Natural killer cell treated with Interleukin-12 subunit alpha and Interleukin-12 subunit beta and Interleukin-15 and Interleukin-18, amount 100 ng/mL, for 72 hours (primary cell): ENCODE measurements at regions not wholly inside any gene's neighbourhood (a gene's known extent, or its start where the extent isn't known, plus 50 kb on each side); places are given as distances from the start of the nearest gene placed in this dataset.

Source experiments
- ATAC-seq, 2 donors: fragments of 150-1000 bp; cut with Tn5 transposase in 1 of 2; sonication (Bioruptor Pico), chemical (Tn5 transposase) in 1 of 2; 2 replicates each; pipeline ENCODE4 v1.10.0; 2021
- DNase-seq: peaks from one replicate; pipeline ENCODE4 v3.0.0; 2022; ENCODE audit warnings: low spot score
- H3K27ac Mint-ChIP-seq, 2 donors: 1 replicate in 1 of 2; 2 replicates in 1 of 2; pipeline ENCODE4 v1.8.0; 2022; ENCODE audit warnings: mixed read lengths in 2 of 2, mild to moderate bottlenecking in 1 of 2, moderate library complexity in 1 of 2
- H3K27me3 Mint-ChIP-seq, 2 donors: 1 replicate in 1 of 2; 2 replicates in 1 of 2; pipeline ENCODE4 v1.8.0; 2022; ENCODE audit warnings: mixed read lengths in 2 of 2
- H3K36me3 Mint-ChIP-seq: one replicate; pipeline ENCODE4 v1.8.0; 2022; ENCODE audit warnings: mixed read lengths
- H3K4me1 Mint-ChIP-seq, 2 donors: 1 replicate in 1 of 2; 2 replicates in 1 of 2; pipeline ENCODE4 v1.8.0; 2022; ENCODE audit warnings: low read depth in 2 of 2, mixed read lengths in 2 of 2, mild to moderate bottlenecking in 1 of 2
- H3K4me3 Mint-ChIP-seq: one replicate; pipeline ENCODE4 v1.8.0; 2022; ENCODE audit warnings: mixed read lengths
- H3K9me3 Mint-ChIP-seq: 2 replicates; pipeline ENCODE4 v1.8.0; 2022; ENCODE audit warnings: mixed read lengths

DNA sequence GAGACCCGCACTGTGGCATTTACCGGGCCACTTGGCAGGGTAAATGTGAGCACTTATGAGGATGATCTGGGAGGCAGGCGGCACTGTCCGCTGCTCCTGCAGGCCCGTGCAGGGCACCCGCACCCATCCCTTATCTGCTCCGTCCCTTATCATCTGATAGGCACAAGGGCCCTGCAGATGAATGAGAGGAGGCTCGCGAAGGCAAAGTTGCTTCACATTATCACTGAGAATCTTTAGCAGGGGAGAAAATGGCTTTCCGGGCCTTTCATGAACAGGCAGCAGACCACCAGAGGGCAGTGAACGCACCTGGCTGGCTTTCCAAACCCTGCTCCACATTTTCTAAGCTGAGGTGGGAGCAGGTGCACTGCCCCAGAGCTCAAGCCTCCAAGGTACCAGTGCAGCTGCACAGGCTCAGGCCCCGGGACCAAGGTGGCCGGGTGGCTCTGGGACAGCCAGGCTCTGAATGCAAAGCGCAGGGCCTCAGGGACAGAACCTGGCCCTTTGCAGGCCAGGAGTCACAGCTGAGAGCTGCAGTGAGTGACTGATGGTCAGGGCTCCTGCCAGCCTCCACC lies 165.6 kb downstream of the SHANK2 start:
- Mint-ChIP-seq H3K4me1 (no peaks in the 10 kb centered on the region), H3K27ac (no peak overlapping the region), H3K27me3 (peaks cover 0 to 3% of the 10 kb centered on the region in 2 donors), H3K9me3 (no peaks in the 10 kb centered on the region), H3K36me3 (no peaks in the 10 kb centered on the region), H3K4me3 (no peak overlapping the region)
- ATAC-seq (peak in 1 of 2 donors; percentile 21), DNase-seq (no peak)

DNA sequence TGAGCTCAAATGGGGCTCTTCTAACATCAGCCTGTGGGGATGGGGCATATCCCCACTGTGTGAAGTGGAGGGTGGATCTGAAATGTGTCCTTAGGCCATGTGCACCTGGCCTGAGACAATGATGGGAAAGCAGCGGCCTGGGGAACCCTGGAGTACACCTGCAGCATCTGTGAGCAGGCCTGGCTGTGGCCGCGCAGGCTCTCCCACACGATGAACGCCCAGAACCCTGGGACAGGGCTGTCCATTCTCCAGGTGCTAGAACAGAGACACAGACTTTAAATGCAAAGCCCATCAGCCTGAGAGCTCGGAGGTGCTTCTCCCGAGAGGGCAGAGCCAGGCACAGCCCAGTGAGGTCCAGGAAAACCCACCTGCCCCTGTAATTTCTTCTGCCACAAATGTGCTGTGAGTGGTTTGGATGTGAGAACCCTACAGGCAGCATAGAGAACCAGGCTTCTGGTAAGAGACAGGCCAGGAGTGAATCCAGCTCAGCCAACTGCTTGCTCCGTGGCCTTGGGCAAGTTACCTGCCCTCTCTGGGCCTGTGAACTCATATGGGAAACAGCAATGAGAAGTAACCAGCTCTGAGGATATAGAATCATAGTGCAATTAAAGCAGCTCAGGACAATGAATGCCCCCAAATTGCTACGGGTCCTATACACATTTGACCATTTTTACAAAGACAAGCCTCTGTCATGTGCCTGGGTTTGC lies 167.9 kb downstream of the SHANK2 start:
- ATAC-seq = no peak
- no peak overlapping the region for H3K4me3 Mint-ChIP-seq
- H3K9me3 Mint-ChIP-seq = no peaks in the 10 kb centered on the region
- peaks cover 0 to 4% of the 10 kb centered on the region in 2 donors for H3K4me1 Mint-ChIP-seq
- H3K27ac Mint-ChIP-seq = no peak overlapping the region
- no peak for DNase-seq
- H3K27me3 Mint-ChIP-seq = peaks cover 0 to 1% of the 10 kb centered on the region in 2 donors
- H3K36me3 Mint-ChIP-seq = no peaks in the 10 kb centered on the region

- no peaks in the 10 kb centered on the region for H3K27me3 Mint-ChIP-seq
- DNase-seq (no peak), ATAC-seq (no peak)
- no peaks in the 10 kb centered on the region for H3K36me3 Mint-ChIP-seq
- no peak overlapping the region for H3K4me3 Mint-ChIP-seq
- H3K4me1 Mint-ChIP-seq = peaks cover 0 to 4% of the 10 kb centered on the region in 2 donors
- H3K27ac Mint-ChIP-seq = no peak overlapping the region
- no peaks in the 10 kb centered on the region for H3K9me3 Mint-ChIP-seq
These were observed 169.3 kb downstream of the SHANK2 start for GRCh38 chr11:71083105-71083504.

- H3K36me3 Mint-ChIP-seq = no peaks in the 10 kb centered on the region
- H3K27ac Mint-ChIP-seq = no peak overlapping the region
- no peaks in the 10 kb centered on the region for H3K9me3 Mint-ChIP-seq
- DNase-seq (no peak), ATAC-seq (no peak)
- peaks cover 0 to 4% of the 10 kb centered on the region in 2 donors for H3K4me1 Mint-ChIP-seq
- no peak overlapping the region for H3K4me3 Mint-ChIP-seq
- H3K27me3 Mint-ChIP-seq = no peaks in the 10 kb centered on the region
These were observed 169.9 kb downstream of the SHANK2 start for GRCh38 chr11:71082454-71082853.

DNA sequence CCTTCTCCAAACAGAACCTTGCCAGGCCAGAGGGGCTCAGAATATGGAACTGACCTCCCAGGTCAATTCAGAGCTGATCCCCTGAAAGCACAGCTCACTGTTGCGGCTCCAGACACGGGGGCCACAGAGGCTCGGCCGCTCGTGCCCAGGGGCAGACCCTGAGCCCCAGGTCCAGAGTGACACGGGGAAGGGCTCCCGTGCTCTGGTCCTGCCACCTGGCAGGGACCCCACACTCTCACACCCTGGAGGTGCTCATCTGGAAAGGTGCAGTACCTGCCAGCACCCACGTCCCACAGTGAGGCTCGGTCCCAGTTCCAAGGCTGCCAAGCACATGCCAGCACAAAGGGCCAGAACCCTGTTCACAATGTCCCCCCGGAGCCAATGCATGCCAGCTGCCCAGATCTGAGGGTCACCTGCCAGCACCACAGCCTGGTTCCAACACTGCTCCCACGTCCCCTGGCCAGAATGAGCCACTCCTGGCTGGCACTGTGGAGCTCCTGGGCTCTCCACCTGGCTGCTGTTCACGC lies 170.6 kb downstream of the SHANK2 start:
- Mint-ChIP-seq H3K36me3 (no peaks in the 10 kb centered on the region), H3K4me3 (no peak overlapping the region), H3K9me3 (no peaks in the 10 kb centered on the region), H3K4me1 (peaks cover 0 to 4% of the 10 kb centered on the region in 2 donors), H3K27me3 (peaks cover 0 to under 1% of the 10 kb centered on the region in 2 donors), H3K27ac (no peak overlapping the region)
- DNase-seq (no peak), ATAC-seq (peak in 1 of 2 donors; percentile 8)

DNA sequence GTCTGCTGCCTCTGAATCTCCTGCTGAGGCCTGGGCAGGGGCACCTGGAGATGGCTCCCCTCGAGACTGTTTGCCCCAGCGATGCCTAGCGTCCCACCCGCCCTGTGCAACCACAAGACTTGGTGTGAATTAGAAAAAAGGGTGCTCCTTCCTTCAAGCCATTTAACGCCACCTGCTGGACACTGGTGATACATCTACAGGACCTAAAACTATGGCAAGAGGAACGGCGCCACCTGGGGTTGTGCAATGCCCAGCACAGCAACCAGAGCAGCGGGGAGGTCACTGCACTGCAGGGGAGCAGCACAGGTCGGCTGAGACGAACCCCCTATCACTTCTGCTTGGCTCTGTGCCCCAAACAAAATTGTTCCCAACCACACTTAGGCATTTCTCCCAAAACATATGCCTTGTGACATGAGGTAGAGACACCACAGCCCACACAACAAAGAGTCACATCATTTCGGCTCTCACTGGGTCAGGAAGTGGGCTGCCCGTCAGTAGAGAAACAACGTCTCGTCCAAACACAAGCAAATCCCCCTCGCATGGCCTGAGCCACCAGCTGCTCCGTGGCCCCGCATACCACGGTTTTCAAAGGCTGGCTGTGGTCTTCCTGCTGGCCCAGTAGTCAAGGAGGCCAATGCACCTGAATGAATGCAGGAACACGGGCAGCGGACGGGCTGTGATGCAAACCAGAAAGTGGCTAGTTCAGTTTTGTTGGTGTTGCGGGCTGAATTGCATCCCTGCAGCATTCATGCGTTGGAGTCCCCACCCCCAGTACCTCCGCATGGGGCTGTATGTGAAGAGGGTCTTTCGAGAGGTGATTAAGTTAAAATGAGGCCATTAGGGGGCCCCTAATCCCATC lies 171.9 kb downstream of the SHANK2 start:
- Mint-ChIP-seq H3K27me3 (peaks cover 2 to 10% of the 10 kb centered on the region in 2 donors), H3K4me3 (no peak overlapping the region), H3K4me1 (peaks cover 0 to 4% of the 10 kb centered on the region in 2 donors), H3K27ac (no peak overlapping the region), H3K9me3 (no peaks in the 10 kb centered on the region), H3K36me3 (no peaks in the 10 kb centered on the region)
- DNase-seq (no peak), ATAC-seq (peak in 1 of 2 donors; percentile 34)

GRCh38 chr11:71079795-71080194 lies 172.6 kb downstream of the SHANK2 start:
- Mint-ChIP-seq H3K36me3 (no peaks in the 10 kb centered on the region), H3K9me3 (no peaks in the 10 kb centered on the region), H3K27ac (no peak overlapping the region), H3K4me1 (peaks cover 0 to 4% of the 10 kb centered on the region in 2 donors), H3K27me3 (peaks cover 2 to 10% of the 10 kb centered on the region in 2 donors), H3K4me3 (no peak overlapping the region)
- DNase-seq (no peak), ATAC-seq (no peak)

GRCh38 chr11:71078482-71078881 lies 173.9 kb downstream of the SHANK2 start:
- Mint-ChIP-seq H3K27me3 (peaks cover 2 to 10% of the 10 kb centered on the region in 2 donors), H3K36me3 (no peaks in the 10 kb centered on the region), H3K9me3 (no peaks in the 10 kb centered on the region), H3K4me3 (no peak overlapping the region), H3K4me1 (peaks cover 0 to 4% of the 10 kb centered on the region in 2 donors), H3K27ac (no peak overlapping the region)
- no peak for DNase-seq
- no peak for ATAC-seq

GRCh38 chr11:71076525-71077304 lies 175.7 kb downstream of the SHANK2 start:
- Mint-ChIP-seq H3K27me3 (peaks cover 2 to 10% of the 10 kb centered on the region in 2 donors), H3K27ac (no peak overlapping the region), H3K36me3 (no peaks in the 10 kb centered on the region), H3K9me3 (no peaks in the 10 kb centered on the region), H3K4me1 (peaks cover 0 to 4% of the 10 kb centered on the region in 2 donors), H3K4me3 (no peak overlapping the region)
- no peak for ATAC-seq
- DNase-seq = no peak

- Mint-ChIP-seq H3K27me3 (peaks cover 2 to 10% of the 10 kb centered on the region in 2 donors), H3K27ac (no peak overlapping the region), H3K36me3 (no peaks in the 10 kb centered on the region), H3K9me3 (no peaks in the 10 kb centered on the region), H3K4me1 (peaks cover 0 to 4% of the 10 kb centered on the region in 2 donors), H3K4me3 (no peak overlapping the region)
- ATAC-seq (peak in 1 of 2 donors; percentile 18), DNase-seq (no peak)
These were observed 176.4 kb downstream of the SHANK2 start for GRCh38 chr11:71075871-71076420.

DNA sequence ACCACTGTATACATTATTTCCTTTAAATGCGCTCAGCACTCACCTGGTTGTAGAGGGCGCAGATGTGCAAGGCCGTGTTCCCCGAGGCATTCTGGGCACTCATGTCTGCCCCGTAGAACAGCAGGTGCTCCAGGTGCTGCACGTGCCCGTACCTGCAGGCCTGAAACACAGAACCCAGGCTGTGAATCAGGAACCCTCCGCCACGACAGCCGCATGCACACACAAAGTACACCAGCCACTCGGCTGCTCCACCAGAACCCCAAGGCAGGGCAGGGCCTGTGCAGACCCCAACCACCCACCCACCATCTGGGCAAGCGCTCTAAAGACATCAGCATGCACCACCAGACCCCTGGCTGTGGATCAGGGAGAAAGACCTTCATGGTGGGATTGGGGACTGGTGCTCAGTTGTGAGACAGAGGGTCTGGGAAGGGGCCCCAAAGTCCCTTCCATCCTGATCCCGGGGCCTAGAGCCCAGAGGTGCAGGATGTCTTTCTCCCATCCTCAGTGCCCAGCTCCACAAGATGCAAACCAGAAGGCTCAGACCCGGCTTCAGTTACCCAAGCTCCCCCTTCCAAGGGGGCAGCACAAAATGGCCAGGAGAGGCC lies 177.2 kb downstream of the SHANK2 start:
- no peaks in the 10 kb centered on the region for H3K9me3 Mint-ChIP-seq
- H3K27ac Mint-ChIP-seq = no peak overlapping the region
- H3K4me1 Mint-ChIP-seq = peaks cover 0 to 2% of the 10 kb centered on the region in 2 donors
- peaks cover 2 to 10% of the 10 kb centered on the region in 2 donors for H3K27me3 Mint-ChIP-seq
- H3K4me3 Mint-ChIP-seq = no peak overlapping the region
- ATAC-seq = no peak
- H3K36me3 Mint-ChIP-seq = no peaks in the 10 kb centered on the region
- DNase-seq = no peak

GRCh38 chr11:71071736-71072509 lies 180.5 kb downstream of the SHANK2 start:
- Mint-ChIP-seq H3K4me1 (no peaks in the 10 kb centered on the region), H3K9me3 (no peaks in the 10 kb centered on the region), H3K27me3 (peaks cover 2 to 10% of the 10 kb centered on the region in 2 donors), H3K27ac (no peak overlapping the region), H3K4me3 (no peak overlapping the region), H3K36me3 (no peaks in the 10 kb centered on the region)
- ATAC-seq (peak in 1 of 2 donors; percentile 41), DNase-seq (no peak)
